Right ventricle myocardium superior (tissue), 1 donor: ENCODE measurements at regions not wholly inside any gene's neighbourhood (a gene's known extent, or its start where the extent isn't known, plus 50 kb on each side); places are given as distances from the start of the nearest gene placed in this dataset.
"Not testable (repeated sequence)": the region's sequence is repeated elsewhere in the genome, so short reads cannot be mapped to it uniquely, and the experiment has no call there.

Experiments
- ATAC-seq: fragments of 200-7000 bp; cut with Tn5 transposase; one replicate; pipeline ENCODE4 v1.9.1; 2020; ENCODE audit warnings: mild to moderate bottlenecking; ENCODE audit not compliant: poor library complexity
- DNase-seq: peaks from one replicate; pipeline ENCODE4 v3.0.0-alpha.2; 2020
- intact Hi-C: fragments of 100-400 bp; cut with DNase I; formaldehyde crosslinking; loops from one replicate; pipeline ENCODE4 v1.11.2; 2022
- donor health status: DM: no; HTN: yes; CAD: no; lungs with severe emphysema.

- intact Hi-C loops: no loop called here
- no peak for ATAC-seq
- no peak for DNase-seq
These were observed 64.2 kb upstream of the PRSS3 start for GRCh38 chr9:33731142-33731541.

GRCh38 chr9:33731625-33732024, 63.7 kb upstream of the PRSS3 start:
- no peak for DNase-seq
- ATAC-seq: peak; percentile 27
- intact Hi-C loops: no loop called here

GRCh38 chr9:33734247-33734940, 61.0 kb upstream of the PRSS3 start:
- ATAC-seq, DNase-seq, intact Hi-C loops: not testable (repeated sequence)

- ATAC-seq, DNase-seq, intact Hi-C loops: not testable (repeated sequence)
These were observed 60.2 kb upstream of the PRSS3 start for GRCh38 chr9:33734941-33735835.

GRCh38 chr9:33737811-33738606, 57.4 kb upstream of the PRSS3 start:
- ATAC-seq (peak; percentile 68), DNase-seq (no peak)
- intact Hi-C loops: no loop called here

- intact Hi-C loops: no loop called here
- ATAC-seq (no peak), DNase-seq (no peak)
These were observed 56.0 kb upstream of the PRSS3 start for GRCh38 chr9:33739398-33739797.

- intact Hi-C loops: no loop called here
- ATAC-seq (no peak), DNase-seq (no peak)
These were observed 55.3 kb upstream of the PRSS3 start for GRCh38 chr9:33740075-33740474.

GRCh38 chr9:33740958-33741357, 54.4 kb upstream of the PRSS3 start:
- intact Hi-C loops, DNase-seq, ATAC-seq: not testable (repeated sequence)

GRCh38 chr9:33742051-33742450, 53.3 kb upstream of the PRSS3 start:
- no peak for ATAC-seq
- no peak for DNase-seq
- intact Hi-C loops: no loop called here

- DNase-seq (no peak), ATAC-seq (no peak)
- intact Hi-C loops: no loop called here
These were observed 52.8 kb upstream of the PRSS3 start for GRCh38 chr9:33742519-33742918.
